Putamen (tissue), 1 donor: ENCODE measurements at regions not wholly inside any gene's neighbourhood (a gene's known extent, or its start where the extent isn't known, plus 50 kb on each side); places are given as distances from the start of the nearest gene placed in this dataset.

ENCODE experiments used
- DNase-seq: peaks from one replicate; pipeline ENCODE4 v3.0.0-alpha.2; 2016; ENCODE audit warnings: low spot score

DNA sequence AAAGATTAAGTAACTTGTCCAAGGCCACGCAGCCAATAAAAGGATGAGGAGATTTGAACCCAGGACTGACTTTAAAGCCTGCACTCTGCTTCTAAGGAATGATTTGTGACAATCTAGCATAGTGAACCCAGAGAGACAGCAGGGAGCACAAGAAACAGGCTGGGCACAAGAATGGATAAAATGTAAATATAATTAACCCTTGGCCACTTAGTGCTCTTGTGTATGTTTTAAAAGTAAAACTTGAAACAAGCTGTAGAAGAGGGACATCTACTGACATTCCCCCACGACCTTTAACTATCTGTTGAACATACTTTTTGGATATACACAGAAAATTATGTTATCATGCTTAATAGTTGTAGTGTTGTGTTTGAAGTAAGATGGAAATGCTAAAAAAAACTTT lies 141.9 kb upstream of the PMFBP1 start:
- DNase-seq: no peak

DNA sequence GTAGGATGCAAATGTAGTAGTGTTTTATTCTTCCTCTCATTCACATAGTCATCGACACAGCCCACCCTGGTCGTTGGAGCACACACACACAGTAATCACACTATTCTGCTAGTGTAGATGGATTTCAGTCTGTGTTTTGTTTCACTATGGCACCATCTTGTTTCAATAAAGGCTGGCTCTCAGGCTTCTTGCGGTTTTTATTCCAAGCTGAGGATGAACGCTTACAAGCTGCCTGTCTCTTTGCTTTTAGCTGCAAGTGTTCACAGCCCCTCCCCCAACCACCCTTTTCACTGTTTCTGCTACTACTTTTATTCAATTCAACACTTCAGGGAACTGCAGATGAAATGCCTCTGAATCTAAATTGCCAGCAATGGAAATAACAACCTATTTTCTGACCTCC lies 140.9 kb upstream of the PMFBP1 start:
- DNase-seq: no peak

DNA sequence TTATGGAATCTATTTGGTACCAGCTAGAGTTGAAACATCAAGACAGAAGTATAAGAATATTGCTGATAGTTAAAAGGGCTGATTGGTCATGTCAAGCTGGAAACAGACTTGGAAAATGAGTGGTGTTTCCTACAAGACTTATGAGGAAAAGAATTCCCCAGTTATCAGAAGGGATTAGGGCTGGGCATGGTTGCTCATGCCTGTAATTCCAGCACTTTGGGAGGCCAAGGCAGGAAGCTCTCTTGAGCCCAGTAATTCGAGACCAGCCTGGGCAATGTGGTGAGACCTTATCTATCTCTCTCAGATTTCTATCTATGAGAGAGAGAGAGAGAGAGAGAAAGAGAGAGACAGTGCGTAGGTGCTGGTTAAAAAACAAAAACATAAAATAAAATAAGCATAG lies 139.5 kb upstream of the PMFBP1 start:
- no peak for DNase-seq

DNA sequence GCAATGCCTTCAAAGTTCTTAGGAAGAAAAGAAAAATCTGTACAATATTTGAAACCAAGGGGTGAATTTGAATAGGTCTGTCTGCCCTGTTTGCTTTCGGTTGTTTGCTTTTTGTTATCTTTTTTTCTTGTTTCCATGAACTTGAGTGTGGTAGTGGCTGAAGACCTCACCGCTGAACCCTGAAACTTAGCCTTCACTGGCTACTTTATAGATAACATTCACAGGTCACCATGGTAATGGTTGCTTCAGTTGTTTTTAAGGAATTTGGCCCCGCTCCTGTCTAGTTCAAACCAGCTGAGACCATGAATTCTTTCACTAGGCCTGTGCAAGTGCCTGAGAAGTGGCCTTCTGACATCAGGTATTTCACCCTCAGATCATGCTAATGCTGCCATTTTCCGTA lies 137.0 kb upstream of the PMFBP1 start:
- no peak for DNase-seq

DNA sequence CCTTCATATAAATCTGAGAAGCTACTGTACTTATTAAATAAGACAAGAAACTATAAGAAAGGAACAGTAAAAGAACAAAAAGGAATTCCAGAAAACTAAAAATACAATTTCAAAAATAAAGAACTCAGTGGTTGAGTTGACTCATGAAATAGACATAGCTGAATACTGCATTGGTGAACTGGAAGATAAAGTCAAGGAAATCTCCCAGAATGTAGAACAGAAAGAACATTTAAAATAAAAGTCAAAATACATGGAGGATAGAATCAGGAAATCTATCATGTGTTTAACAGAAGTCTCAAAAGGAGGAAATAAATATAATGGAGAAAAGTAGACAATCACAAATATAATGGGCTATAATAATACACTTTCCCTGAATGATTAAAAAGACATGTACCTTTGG lies 136.4 kb upstream of the PMFBP1 start:
- DNase-seq: no peak

DNA sequence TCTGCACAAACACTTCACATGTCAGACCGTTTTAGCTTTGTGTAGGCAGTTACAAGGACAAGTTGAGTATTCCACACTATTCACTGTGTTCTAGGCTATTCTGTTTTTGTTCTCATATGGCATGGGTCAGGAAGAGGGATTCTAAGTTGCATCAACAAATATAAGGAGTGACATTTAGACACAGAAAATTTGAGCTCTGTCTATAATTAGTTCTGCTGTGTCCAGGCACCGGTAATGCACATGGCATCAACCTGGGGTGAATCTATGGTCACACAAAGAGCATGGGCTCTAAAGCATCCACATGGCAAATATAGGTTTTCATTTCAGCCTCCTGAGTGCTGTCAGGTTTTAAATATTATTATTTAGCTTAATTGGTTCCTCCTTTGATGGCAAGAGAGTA lies 130.4 kb upstream of the PMFBP1 start:
- no peak for DNase-seq

DNA sequence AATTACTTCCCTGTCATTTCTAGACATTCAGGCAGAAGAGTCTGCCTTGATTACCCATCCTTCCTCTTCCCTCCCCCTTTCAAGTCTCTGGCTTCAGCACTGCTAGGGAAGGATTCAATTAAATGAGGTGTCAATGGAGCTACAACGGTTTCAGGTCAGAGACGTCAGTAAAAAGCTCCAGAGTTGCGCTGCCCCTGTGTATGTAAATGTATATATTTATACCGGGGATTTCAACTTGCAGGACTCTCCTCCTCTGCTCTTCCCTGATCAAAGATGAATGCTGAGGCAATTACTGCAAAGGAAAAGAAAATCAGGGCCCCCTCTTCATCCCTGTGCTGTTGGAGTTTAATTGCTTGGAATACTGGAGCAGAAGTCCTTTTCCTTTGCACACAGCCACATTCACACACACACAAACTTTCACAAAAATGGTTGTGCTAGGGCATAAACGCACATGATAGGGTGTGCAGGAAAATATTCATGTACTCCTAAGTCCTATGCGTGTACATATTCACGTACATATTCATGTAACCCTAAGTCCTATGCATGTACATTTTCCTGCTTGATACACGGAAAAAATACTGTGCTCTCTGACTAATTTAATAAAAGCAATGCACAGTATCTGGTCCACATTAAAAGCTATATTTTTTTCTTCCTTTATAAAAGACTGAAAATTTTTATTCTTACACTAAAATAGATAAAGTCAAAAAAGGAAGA lies 129.7 kb upstream of the PMFBP1 start:
- DNase-seq: no peak

DNA sequence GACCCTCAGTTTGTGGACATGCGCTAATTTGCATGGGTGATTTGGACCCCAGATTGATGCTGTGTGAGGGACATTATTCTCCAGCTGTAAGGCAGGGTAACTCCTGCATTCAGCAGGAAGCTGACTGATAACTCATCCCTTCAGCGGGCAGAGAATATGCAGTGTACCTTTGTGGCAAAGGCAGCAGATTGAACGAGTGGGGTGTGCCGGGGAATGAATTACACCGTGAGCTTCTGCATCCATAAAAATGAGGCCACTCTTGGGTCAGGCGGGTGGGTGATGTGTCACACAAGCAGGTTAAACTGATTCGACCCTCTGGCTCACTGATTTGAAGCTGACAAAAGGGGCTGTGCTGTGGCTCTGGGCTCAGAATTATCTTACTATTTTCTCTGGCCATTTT lies 128.9 kb upstream of the PMFBP1 start:
- DNase-seq: no peak

DNA sequence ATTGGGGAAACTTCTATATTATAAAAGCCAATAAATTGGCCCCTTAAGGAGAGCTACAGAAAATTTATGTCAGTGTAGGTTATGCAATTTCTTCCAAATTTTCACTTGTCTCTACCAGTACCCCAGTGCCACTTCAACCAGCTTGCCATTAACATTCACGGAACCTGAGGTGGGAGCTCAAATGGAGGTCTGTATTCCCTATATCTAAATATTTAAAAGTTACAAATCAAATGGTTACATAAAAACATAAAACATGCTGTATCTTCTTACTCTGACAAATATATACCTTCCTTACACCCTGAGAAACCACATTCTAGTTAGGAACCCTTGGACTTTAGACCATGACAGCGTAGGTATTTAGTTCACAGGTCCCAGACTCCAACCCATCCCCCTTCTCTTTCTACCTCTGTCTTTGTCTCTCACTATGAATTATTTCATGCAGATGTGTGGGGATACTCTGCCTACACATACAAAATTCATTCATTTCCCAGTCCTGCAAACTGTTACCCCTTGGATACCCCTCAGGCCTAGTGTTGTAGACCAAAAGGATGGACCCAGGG lies 127.8 kb upstream of the PMFBP1 start:
- no peak for DNase-seq

DNA sequence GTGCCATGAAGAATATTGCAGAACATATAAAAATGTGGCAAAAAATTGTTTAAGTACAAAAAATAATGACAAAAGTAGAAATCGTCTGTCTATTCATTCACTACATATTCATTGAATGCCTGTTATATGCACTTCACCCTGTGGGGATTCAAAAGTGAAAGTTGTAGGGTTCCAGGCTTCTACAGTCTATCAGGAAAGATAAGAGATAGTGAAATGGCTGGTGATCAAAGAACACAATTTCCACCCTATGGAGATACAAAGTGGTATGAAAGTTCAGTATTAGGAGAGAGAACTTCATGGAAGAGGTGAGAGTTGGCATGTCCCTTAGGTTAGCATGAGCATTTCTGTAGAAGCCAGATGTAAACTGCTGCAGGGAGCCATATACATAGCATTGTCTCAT lies 127.0 kb upstream of the PMFBP1 start:
- no peak for DNase-seq

DNA sequence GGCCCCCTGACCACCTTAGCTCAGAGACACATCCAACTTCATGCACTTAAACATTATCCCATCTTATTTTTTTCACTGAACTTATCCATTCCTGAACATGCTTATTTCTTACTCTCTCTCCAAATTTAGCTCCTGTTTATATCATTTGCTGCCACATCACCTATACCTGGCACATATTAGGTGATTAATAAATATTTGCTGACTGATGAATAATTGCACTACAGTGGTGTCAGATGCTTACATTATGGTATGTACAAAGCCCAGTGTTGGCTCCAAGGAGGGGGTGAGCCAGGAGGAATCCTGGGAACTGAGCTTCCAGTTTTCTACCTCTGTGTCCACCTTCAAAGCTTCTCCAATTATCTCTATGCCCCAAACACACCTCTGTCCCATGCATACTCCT lies 124.0 kb upstream of the PMFBP1 start:
- DNase-seq: no peak

DNA sequence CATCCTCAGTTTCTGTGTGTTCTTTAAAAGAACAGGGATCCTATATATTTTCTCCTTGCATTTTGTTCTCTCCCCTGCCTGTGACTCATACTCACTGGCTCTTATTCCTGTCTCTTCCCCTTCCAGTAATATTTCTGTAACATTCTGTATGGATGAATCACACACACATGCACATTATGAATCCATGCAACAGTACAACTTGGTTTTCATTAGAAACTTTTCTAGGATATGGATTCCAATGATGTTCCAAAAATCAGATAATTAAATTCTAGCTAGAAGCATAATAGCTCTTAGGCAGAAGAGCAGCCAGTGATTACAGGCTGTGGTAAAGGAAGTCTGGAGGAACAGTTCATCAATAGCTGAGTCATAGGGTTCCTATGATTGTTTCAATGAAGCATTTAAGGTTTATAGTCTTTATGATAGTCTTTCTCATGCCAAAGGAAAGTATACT lies 119.6 kb upstream of the PMFBP1 start:
- peak; percentile 33 for DNase-seq

DNA sequence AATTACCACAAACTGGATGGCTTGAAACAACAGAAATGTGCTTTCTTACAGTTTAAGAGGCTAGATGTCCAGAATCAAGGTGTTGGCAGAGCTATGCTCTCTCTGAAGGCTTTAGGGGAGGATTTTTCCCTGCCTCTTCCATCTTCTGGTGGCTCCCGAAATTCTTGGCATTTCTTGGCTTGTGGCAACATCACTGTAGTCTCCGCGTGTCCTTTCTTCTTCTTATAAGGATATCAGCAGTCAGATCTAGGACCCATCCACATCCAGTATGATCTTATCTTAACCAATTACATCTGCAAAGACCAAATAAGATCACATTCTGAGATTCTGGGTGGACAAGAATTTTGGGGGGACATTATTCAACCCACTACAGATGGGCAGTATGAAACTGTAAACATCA lies 119.2 kb upstream of the PMFBP1 start:
- no peak for DNase-seq

DNA sequence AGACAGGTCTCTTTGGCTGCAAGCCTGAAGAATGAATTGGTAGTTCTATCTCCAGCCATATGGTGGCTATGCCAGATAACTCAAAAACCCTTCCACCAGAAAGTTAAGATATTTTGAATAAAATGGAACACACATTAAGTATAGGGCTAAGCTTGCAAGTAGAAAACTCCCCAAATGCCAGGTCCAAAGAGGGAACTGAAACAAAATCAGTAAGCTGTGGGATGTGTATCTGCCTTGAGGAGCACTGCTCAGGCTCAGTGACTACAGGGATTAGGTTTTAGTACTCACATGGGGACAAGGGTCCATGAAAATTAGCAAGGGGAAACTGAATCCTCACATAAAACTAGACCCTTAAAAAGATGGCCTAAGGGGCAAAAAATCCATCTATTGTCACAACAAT lies 115.7 kb upstream of the PMFBP1 start:
- no peak for DNase-seq

DNA sequence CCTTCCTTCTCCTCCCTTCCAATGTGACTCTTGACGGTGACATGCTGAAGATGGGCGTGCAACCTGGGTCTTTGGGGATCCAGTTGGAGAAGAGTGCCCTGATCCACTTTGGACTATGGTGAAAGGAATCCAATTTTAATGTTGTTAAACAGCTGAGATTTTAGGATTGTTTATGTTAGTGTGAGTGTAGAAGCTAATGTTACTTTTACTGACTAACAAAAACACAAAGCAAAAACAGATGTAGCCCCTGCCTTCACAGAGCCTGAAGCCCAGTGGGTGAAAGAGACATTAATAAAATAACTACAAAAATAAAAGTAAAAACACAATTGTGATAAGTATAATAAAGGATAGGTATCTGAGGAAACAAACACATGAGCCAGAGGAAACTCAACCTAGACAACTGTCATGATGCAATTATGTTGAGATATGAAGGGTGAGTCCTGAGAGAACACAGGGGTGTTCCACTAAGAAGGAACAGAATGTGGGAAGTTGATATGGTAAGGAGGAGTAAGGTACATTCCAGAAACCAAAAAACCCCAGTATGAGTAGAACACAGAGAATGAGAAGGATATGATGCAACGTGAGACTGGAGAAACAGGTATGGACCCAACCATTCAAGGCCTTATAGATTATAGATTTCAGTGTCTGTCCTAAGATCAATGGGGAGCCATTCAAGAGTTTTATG lies 115.1 kb upstream of the PMFBP1 start:
- DNase-seq: no peak

DNA sequence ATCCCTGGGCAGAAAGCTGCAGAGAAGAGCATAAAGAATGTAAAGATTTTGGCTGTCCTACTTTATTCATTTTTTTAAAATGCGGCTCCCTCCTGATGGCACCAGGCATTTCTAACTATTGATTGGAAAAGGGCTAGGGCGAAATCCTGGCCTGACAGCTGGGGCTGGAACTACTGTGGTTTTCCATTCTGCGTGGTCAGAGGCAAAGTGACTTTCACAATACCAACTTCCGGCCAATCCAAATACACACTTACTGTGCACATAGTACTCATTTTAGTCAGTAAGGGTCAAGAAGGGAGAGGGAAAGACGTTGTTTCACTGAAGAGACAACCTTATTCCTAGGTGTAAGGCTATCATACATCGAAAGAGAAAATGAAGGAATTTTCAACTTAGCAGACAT lies 113.8 kb upstream of the PMFBP1 start:
- no peak for DNase-seq

DNA sequence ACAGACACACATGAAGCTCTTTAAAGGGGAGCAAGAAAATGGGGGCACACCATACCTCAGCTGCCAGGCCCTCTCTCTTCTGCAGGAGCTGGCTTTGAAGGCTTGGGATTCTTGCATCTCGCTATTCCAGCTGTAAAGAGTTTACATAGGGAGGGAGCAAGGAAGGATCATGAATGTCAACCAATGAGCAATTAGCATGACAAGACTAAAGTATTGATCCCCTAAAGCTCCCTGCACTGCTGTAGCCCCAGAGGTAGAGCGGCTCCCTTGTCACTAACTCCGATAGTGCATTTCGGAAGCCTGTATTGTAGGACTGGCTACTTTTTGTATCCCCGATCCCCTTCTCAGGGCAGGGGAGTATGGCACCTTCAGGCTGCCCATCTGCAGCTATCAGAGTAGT lies 113.4 kb upstream of the PMFBP1 start:
- DNase-seq: no peak

DNA sequence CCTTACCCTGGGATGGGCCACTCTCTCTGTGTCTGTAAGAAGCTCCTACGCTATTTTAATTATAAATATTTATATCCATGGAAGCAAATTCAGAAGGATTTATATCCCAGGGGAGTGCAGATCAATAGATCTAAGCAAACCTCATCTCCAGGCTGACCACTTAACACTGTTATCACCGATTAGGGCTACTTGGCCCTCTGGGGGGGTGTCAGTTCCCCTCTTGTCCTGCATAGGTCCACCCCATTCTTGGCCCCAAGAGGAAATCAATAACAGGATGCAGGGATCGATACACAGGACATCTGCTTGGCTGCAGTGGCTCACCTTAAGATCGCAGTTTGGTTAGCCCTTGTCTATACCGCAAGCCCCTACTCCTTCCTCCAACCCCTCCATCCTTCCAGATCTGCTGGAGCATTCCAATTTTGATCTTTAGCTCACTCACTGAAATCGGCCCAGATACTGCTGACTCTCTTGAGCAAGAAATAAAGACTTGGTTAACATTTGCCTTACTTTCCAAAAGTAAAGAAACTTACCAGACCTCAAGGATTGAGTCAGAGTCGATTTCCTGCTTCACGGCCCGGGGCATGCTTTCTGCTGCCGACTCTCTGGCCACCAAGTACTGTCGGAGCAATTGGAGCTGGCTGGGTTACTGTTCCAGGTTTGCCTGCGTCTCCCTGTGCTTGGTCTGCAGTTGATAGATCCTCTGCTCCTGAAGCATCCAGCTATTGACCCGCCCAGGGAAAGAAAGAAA lies 112.3 kb upstream of the PMFBP1 start:
- DNase-seq: no peak

DNA sequence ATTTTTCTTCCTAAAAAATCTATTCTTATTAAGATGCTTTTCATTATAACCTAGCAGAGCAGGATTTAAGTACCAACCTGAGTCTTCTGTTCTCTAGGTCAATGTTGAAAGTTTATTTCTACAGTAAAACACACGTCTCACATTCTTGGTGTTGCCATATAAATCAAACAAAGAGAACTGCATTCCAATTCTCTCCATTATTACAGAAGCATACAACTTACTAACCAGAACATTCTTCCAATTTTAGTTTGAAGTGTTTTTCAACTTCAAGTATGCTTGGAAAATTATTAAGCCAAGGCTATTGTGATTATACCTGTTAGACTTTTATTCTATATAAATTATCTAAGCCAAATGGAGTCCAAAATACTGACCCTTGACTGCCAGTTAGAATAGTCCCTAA lies 110.4 kb upstream of the PMFBP1 start:
- no peak for DNase-seq

DNA sequence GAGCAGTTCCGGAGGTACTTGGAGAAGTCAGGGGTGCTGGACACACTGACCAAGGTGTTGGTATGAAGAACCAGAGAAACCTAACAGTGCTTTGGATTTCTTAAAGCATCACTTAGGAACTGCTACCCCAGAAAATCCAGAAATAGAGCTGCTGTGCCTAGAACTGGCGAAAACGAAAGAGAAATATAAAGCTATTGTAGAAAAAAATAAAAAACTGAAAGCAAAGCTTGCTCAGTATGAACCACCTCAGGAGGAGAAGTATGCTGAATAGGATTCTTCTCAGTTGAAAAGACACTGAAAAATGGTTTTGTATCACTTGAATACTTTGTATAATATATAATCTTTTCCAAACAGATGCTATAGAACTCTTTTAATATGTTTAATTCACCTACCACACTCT lies 106.3 kb upstream of the PMFBP1 start:
- DNase-seq: no peak

DNA sequence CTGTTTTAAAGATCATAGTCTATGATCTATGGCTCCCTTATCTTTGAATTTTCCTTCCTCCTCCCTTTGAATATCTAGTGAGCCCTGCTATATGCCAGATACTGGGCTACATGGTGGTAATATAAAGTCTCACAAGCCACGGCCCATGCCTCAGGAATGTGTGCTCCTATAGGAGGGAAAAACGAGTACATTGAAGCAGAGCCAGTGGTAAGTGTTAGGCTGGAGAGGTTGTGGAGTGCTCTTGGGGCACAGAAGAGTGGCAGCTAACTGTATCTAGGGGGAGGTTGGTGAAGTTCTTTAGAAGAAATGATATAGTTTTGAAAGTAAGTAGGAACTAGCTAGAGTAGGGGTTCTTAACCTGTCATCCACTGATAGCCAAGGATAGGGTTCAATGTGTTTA lies 105.8 kb upstream of the PMFBP1 start:
- no peak for DNase-seq

DNA sequence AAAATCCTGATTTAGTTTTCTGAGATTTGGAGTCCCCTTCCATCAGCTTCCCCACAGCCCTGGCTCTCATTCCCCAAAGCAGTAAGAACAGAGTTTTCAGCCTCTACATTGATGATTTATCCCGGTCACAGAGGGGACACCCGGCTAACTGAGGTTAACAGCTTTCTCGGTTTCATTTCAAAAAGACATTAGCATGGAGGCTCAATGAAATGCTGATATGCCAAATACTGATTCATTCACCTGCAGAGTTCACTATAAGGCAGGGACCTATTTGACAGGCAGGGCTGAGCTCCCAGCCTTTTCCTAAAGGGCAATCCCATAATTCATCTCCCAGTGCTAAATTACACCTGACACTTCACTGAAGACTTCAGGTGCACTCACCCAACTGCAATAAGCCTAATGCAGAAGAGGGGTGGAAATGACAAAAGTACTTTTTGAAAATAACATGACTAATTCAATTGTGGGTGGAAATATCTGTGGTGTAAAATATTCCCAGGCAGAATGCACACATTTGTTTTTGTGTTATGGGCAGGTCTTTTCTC lies 99.8 kb upstream of the PMFBP1 start:
- peak; percentile 31 for DNase-seq

DNA sequence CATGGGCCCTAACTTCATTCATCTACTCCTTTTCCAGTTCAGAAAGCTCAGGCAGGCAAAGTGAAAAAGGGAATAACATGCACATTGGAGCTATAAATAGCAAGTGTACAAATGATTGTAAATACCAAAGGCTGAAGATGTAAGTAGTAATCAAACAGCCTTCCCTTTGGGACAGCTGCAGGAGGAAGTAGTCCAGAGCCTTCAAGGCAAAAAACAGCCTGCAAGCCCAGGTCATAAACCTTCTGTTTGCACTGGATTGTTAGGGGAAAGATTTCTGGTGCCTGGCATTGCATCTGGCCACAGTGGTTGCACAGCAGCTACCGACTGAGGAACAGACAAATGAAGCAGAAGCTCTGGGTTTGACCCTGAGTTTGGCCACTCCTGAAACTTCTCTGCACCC lies 98.6 kb upstream of the PMFBP1 start:
- no peak for DNase-seq
